ENCODE measurements at regions not wholly inside any gene's neighbourhood (a gene's known extent, or its start where the extent isn't known, plus 50 kb on each side); places are given as distances from the start of the nearest gene placed in this dataset.
"Not testable (repeated sequence)": the region's sequence is repeated elsewhere in the genome, so short reads cannot be mapped to it uniquely, and the experiment has no call there.

GRCh38 chr1:189530162-189530561 lies 947.5 kb downstream of the BRINP3 start:
- no peak for DNase-seq (ENCODE audit: low spot score)

- no peak for DNase-seq (ENCODE audit: low spot score)
These were observed 939.4 kb downstream of the BRINP3 start for GRCh38 chr1:189538271-189538670.

GRCh38 chr1:189550498-189550897 lies 927.2 kb downstream of the BRINP3 start:
- DNase-seq (ENCODE audit: low spot score), result no peak

GRCh38 chr1:189563784-189564183 lies 913.9 kb downstream of the BRINP3 start:
- DNase-seq (ENCODE audit: low spot score), result no peak

GRCh38 chr1:189567890-189568289 lies 909.8 kb downstream of the BRINP3 start:
- DNase-seq (ENCODE audit: low spot score), result no peak

- DNase-seq (ENCODE audit: low spot score), result no peak
These were observed 881.5 kb downstream of the BRINP3 start for GRCh38 chr1:189596197-189596596.

GRCh38 chr1:189597083-189597482 lies 880.6 kb downstream of the BRINP3 start:
- DNase-seq (ENCODE audit: low spot score), result no peak

GRCh38 chr1:189605226-189605625 lies 872.4 kb downstream of the BRINP3 start:
- DNase-seq (ENCODE audit: low spot score), result no peak

- DNase-seq (ENCODE audit: low spot score), result no peak
These were observed 871.6 kb downstream of the BRINP3 start for GRCh38 chr1:189606047-189606446.

- DNase-seq (ENCODE audit: low spot score), result no peak
These were observed 870.7 kb downstream of the BRINP3 start for GRCh38 chr1:189606795-189607476.

GRCh38 chr1:189607477-189608096 lies 870.1 kb downstream of the BRINP3 start:
- DNase-seq (ENCODE audit: low spot score), result no peak

GRCh38 chr1:189609167-189609566 lies 868.5 kb downstream of the BRINP3 start:
- DNase-seq (ENCODE audit: low spot score), result no peak

GRCh38 chr1:189616893-189617292 lies 860.8 kb downstream of the BRINP3 start:
- DNase-seq (ENCODE audit: low spot score), result peak; percentile 90

GRCh38 chr1:189619682-189620332 lies 857.9 kb downstream of the BRINP3 start:
- peak; percentile 81 for DNase-seq (ENCODE audit: low spot score)

- no peak for DNase-seq (ENCODE audit: low spot score)
These were observed 857.2 kb downstream of the BRINP3 start for GRCh38 chr1:189620471-189620870.

GRCh38 chr1:189623336-189623735 lies 854.3 kb downstream of the BRINP3 start:
- DNase-seq (ENCODE audit: low spot score), result no peak

GRCh38 chr1:189627427-189627826 lies 850.2 kb downstream of the BRINP3 start:
- DNase-seq (ENCODE audit: low spot score), result no peak

- no peak for DNase-seq (ENCODE audit: low spot score)
These were observed 848.8 kb downstream of the BRINP3 start for GRCh38 chr1:189628857-189629256.

- no peak for DNase-seq (ENCODE audit: low spot score)
These were observed 844.0 kb downstream of the BRINP3 start for GRCh38 chr1:189633658-189634057.

GRCh38 chr1:189637041-189637440 lies 840.6 kb downstream of the BRINP3 start:
- DNase-seq (ENCODE audit: low spot score), result no peak

GRCh38 chr1:189644156-189644555 lies 833.5 kb downstream of the BRINP3 start:
- not testable (repeated sequence) for DNase-seq (ENCODE audit: low spot score)

GRCh38 chr1:189644970-189645369 lies 832.7 kb downstream of the BRINP3 start:
- DNase-seq (ENCODE audit: low spot score), result no peak

GRCh38 chr1:189646066-189646465 lies 831.6 kb downstream of the BRINP3 start:
- no peak for DNase-seq (ENCODE audit: low spot score)
